Fibroblast of mammary gland (primary cell): ENCODE measurements at regions not wholly inside any gene's neighbourhood (a gene's known extent, or its start where the extent isn't known, plus 50 kb on each side); places are given as distances from the start of the nearest gene placed in this dataset.

ENCODE experiments used
- DNase-seq: peaks from one replicate; pipeline ENCODE4 v3.0.0-alpha.2; 2010; ENCODE audit warnings: low read depth
- H3K4me3 ChIP-seq: 2 replicates; pipeline ENCODE4 v1.5.1; 2011; ENCODE audit warnings: low read depth, mild to moderate bottlenecking, low read length, moderate library complexity; ENCODE audit not compliant: control insufficient read depth
- TF ChIP-seq, protein P1 (sequence below): conservative IDR thresholded peaks from 2 replicates; pipeline ENCODE4 v1.5.1; 2011; ENCODE audit warnings: low read depth, low read length, inconsistent platforms; ENCODE audit not compliant: control insufficient read depth, insufficient read depth

DNA sequence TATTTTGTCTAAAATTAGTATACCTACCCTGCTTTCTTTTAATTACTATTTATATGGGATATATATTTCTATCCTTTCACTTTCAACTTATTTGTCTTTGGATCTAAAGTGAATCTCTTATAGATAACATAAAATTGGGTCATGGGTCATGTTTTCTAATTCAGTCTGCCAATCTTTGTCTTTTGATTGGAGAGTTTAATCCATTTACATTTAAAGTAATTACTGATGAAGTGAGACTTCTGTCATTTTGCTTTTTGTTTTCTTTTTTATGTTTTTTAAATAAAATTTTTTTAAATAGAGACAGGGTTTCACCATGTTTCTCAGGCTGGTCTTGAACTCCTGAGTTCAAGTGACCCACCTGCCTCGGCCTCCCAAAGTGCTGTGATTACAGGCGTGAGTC, 50.5 kb upstream of the PRDM1 start:
- TF ChIP-seq, protein P1, sequence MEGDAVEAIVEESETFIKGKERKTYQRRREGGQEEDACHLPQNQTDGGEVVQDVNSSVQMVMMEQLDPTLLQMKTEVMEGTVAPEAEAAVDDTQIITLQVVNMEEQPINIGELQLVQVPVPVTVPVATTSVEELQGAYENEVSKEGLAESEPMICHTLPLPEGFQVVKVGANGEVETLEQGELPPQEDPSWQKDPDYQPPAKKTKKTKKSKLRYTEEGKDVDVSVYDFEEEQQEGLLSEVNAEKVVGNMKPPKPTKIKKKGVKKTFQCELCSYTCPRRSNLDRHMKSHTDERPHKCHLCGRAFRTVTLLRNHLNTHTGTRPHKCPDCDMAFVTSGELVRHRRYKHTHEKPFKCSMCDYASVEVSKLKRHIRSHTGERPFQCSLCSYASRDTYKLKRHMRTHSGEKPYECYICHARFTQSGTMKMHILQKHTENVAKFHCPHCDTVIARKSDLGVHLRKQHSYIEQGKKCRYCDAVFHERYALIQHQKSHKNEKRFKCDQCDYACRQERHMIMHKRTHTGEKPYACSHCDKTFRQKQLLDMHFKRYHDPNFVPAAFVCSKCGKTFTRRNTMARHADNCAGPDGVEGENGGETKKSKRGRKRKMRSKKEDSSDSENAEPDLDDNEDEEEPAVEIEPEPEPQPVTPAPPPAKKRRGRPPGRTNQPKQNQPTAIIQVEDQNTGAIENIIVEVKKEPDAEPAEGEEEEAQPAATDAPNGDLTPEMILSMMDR = no peak
- H3K4me3 ChIP-seq = no peak overlapping the region
- DNase-seq = no peak

- no peak overlapping the region for H3K4me3 ChIP-seq
- TF ChIP-seq, protein P1 = no peak
- DNase-seq = no peak
Observed at GRCh38 chr6:106033806-106034205, 52.3 kb upstream of the PRDM1 start.

GRCh38 chr6:106027758-106028157, 58.4 kb upstream of the PRDM1 start:
- TF ChIP-seq, protein P1 = no peak
- no peak overlapping the region for H3K4me3 ChIP-seq
- no peak for DNase-seq

GRCh38 chr6:106026748-106027715, 59.1 kb upstream of the PRDM1 start:
- TF ChIP-seq, protein P1 = no peak
- no peak overlapping the region for H3K4me3 ChIP-seq
- DNase-seq = peak; percentile 35

DNA sequence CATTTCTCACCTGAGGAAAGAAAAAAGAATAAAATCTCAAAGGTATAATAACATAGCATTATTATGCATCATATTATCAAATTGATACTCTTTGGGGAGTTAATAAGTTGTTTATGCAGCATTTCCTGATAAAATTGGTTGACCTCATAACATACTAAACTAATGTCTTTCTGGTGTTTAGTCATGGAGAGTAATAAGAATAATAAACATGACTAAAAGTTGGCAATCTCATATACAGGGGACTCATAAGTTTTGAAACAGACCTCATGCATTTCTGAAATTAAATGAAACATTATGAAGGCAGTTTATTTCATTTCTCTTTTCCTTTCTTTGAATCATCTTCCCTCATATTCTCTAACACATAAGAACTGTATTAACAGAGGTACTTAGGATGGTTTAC, 60.5 kb upstream of the PRDM1 start:
- peak; percentile 78 for DNase-seq
- TF ChIP-seq, protein P1 = no peak
- H3K4me3 ChIP-seq = no peak overlapping the region

GRCh38 chr6:106022801-106023200, 63.3 kb upstream of the PRDM1 start:
- H3K4me3 ChIP-seq = no peak overlapping the region
- TF ChIP-seq, protein P1 = no peak
- no peak for DNase-seq
